ENCODE measurements at regions not wholly inside any gene's neighbourhood (a gene's known extent, or its start where the extent isn't known, plus 50 kb on each side); places are given as distances from the start of the nearest gene placed in this dataset.

DNA sequence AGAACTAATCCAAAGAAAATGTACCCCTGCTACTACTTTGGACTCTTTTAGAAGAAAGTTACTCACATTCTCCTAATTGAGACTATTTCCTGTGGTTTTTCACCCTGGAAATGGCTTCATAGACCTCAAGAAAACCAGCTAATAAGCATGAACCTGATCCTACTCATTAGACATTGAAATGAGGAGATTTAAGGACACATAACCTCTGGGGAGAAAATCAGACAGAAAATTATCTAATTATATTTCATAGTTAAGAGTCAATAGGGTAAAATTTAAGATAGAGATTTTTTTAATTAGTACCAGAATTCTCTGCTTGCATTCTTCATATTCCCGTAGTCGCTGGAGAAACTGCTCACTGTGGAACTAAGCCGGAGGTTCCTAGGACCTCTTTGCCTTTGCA is 114.6 kb upstream of the ACP3 start:
- H3K27me3 ChIP-seq (ENCODE audit: low read length), result no peaks in the 10 kb centered on the region
- H3K9ac ChIP-seq (ENCODE audit: low read length), result no peak overlapping the region
- no peaks in the 10 kb centered on the region for H4K20me1 ChIP-seq (ENCODE audit: low read depth, low read length)
- H3K36me3 ChIP-seq (ENCODE audit: low read length), result no peaks in the 10 kb centered on the region
- no peaks in the 10 kb centered on the region for H3F3A ChIP-seq (ENCODE audit: insufficient read depth)
- TF ChIP-seq, protein P1, sequence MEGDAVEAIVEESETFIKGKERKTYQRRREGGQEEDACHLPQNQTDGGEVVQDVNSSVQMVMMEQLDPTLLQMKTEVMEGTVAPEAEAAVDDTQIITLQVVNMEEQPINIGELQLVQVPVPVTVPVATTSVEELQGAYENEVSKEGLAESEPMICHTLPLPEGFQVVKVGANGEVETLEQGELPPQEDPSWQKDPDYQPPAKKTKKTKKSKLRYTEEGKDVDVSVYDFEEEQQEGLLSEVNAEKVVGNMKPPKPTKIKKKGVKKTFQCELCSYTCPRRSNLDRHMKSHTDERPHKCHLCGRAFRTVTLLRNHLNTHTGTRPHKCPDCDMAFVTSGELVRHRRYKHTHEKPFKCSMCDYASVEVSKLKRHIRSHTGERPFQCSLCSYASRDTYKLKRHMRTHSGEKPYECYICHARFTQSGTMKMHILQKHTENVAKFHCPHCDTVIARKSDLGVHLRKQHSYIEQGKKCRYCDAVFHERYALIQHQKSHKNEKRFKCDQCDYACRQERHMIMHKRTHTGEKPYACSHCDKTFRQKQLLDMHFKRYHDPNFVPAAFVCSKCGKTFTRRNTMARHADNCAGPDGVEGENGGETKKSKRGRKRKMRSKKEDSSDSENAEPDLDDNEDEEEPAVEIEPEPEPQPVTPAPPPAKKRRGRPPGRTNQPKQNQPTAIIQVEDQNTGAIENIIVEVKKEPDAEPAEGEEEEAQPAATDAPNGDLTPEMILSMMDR (IDR thresholded peaks at IDR 0.05; ENCODE audit: insufficient read depth, low read length, poor library complexity, severe bottlenecking), result no peak
- TF ChIP-seq EZH2phosphoT487 (conservative IDR thresholded peaks at IDR 0.05; ENCODE audit: low read length), result no peak
- H3K4me2 ChIP-seq (ENCODE audit: low read depth, low read length, poor library complexity, severe bottlenecking), result no peak overlapping the region
- no peak overlapping the region for H3K27ac ChIP-seq (ENCODE audit: low read depth, low read length)
- no peak overlapping the region for H2AFZ ChIP-seq (ENCODE audit: low read depth, low read length, severe bottlenecking)
- H3K9me3 ChIP-seq (ENCODE audit: insufficient read depth, low read length), result no peaks in the 10 kb centered on the region
- no peaks in the 10 kb centered on the region for H3K9me2 ChIP-seq (replicated peaks; ENCODE audit: insufficient read depth, low read length)
- no peak overlapping the region for H3K4me3 ChIP-seq (ENCODE audit: insufficient read depth, low read length, poor library complexity, severe bottlenecking)
- no peaks in the 10 kb centered on the region for H3K79me2 ChIP-seq (ENCODE audit: insufficient read depth, low read length)

DNA sequence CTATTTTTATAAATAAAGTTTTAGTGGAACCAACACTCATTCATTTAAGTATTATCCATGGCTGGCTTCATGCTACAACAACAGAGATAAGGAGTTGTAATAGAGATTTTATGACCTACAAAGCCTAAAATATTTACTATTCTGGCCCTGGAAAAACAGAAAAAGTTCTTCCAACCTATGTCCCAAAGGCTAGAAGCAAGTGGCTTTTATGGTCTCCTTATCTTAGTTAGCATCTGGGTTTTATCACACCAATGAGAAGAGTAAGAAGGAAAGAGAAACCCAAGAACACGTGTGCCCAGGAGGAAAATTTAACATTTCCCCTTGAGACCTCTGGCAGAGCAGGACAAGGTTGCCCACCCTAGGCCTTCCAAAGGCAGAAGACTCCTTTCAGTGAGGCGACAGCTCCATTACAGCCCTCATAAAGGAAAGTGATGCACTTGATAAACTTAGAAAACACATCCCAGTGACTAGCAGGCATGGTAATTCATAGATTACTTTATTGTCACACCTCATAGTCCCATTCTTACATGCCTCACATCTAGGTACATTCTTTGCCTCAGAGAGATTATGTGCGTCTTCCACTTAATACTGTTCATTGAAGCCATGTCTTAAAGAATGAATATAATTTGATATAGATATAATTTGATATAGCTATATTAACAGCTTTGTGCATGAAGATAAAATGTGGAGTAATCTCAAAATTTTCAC is 113.2 kb upstream of the ACP3 start:
- TF ChIP-seq, protein P1 (IDR thresholded peaks at IDR 0.05; ENCODE audit: insufficient read depth, low read length, poor library complexity, severe bottlenecking), result no peak
- no peak for TF ChIP-seq EZH2phosphoT487 (conservative IDR thresholded peaks at IDR 0.05; ENCODE audit: low read length)
- Histone ChIP-seq H3K4me3 (ENCODE audit: insufficient read depth, low read length, poor library complexity, severe bottlenecking) (no peak overlapping the region), H3K27ac (ENCODE audit: low read depth, low read length) (no peak overlapping the region), H3K27me3 (ENCODE audit: low read length) (no peaks in the 10 kb centered on the region), H3K9ac (ENCODE audit: low read length) (no peak overlapping the region), H2AFZ (ENCODE audit: low read depth, low read length, severe bottlenecking) (no peak overlapping the region), H3K36me3 (ENCODE audit: low read length) (no peaks in the 10 kb centered on the region), H4K20me1 (ENCODE audit: low read depth, low read length) (no peaks in the 10 kb centered on the region), H3K9me2 (replicated peaks; ENCODE audit: insufficient read depth, low read length) (no peaks in the 10 kb centered on the region), H3K9me3 (ENCODE audit: insufficient read depth, low read length) (no peaks in the 10 kb centered on the region), H3K79me2 (ENCODE audit: insufficient read depth, low read length) (no peaks in the 10 kb centered on the region), H3K4me2 (ENCODE audit: low read depth, low read length, poor library complexity, severe bottlenecking) (no peak overlapping the region), H3F3A (ENCODE audit: insufficient read depth) (no peaks in the 10 kb centered on the region)

DNA sequence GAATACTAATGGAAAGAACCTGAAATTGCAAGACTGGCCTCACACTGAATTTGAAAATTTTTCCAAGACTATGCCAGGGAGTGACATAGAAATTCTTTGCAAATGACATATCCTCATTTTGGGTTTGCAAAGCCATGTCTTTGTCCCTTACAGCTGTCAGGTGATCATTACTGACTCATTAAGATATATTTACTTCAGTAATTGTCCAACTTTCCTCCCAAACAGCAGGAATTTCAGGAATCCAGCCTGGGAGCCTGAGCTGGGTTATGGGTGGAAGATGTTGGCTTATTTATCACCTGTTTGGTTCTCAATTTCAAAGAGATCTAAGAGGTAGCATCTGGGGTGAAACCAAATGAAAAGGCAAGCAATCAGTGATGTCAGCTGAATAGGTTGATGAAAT is 111.6 kb upstream of the ACP3 start:
- no peak for TF ChIP-seq EZH2phosphoT487 (conservative IDR thresholded peaks at IDR 0.05; ENCODE audit: low read length)
- TF ChIP-seq, protein P1 (IDR thresholded peaks at IDR 0.05; ENCODE audit: insufficient read depth, low read length, poor library complexity, severe bottlenecking), result no peak
- H3K9ac ChIP-seq (ENCODE audit: low read length), result no peak overlapping the region
- no peak overlapping the region for H2AFZ ChIP-seq (ENCODE audit: low read depth, low read length, severe bottlenecking)
- no peak overlapping the region for H3K4me2 ChIP-seq (ENCODE audit: low read depth, low read length, poor library complexity, severe bottlenecking)
- no peaks in the 10 kb centered on the region for H3K9me3 ChIP-seq (ENCODE audit: insufficient read depth, low read length)
- H4K20me1 ChIP-seq (ENCODE audit: low read depth, low read length), result no peaks in the 10 kb centered on the region
- no peaks in the 10 kb centered on the region for H3K9me2 ChIP-seq (replicated peaks; ENCODE audit: insufficient read depth, low read length)
- no peaks in the 10 kb centered on the region for H3K79me2 ChIP-seq (ENCODE audit: insufficient read depth, low read length)
- no peaks in the 10 kb centered on the region for H3K27me3 ChIP-seq (ENCODE audit: low read length)
- H3K4me3 ChIP-seq (ENCODE audit: insufficient read depth, low read length, poor library complexity, severe bottlenecking), result no peak overlapping the region
- H3K27ac ChIP-seq (ENCODE audit: low read depth, low read length), result no peak overlapping the region
- H3F3A ChIP-seq (ENCODE audit: insufficient read depth), result no peaks in the 10 kb centered on the region
- no peaks in the 10 kb centered on the region for H3K36me3 ChIP-seq (ENCODE audit: low read length)

Data from SU-DHL-6 (cell line).